Muscle of arm (tissue), 1 donor: ENCODE measurements at regions not wholly inside any gene's neighbourhood (a gene's known extent, or its start where the extent isn't known, plus 50 kb on each side); places are given as distances from the start of the nearest gene placed in this dataset.

ENCODE experiments used
- DNase-seq: peaks from one replicate; pipeline ENCODE4 v3.0.0-alpha.2; 2013

GRCh38 chr10:3238115-3238871 is 65.7 kb upstream of the PITRM1 start:
- no peak for DNase-seq

GRCh38 chr10:3237530-3237929 is 64.9 kb upstream of the PITRM1 start:
- no peak for DNase-seq

GRCh38 chr10:3236644-3237404 is 64.2 kb upstream of the PITRM1 start:
- no peak for DNase-seq

GRCh38 chr10:3235996-3236510 is 63.5 kb upstream of the PITRM1 start:
- no peak for DNase-seq

GRCh38 chr10:3235395-3235794 is 62.8 kb upstream of the PITRM1 start:
- DNase-seq: no peak

GRCh38 chr10:3233486-3233990 is 61.0 kb upstream of the PITRM1 start:
- no peak for DNase-seq

- DNase-seq: no peak
Observed at GRCh38 chr10:3231951-3232730, 59.6 kb upstream of the PITRM1 start.

- DNase-seq: no peak
Observed at GRCh38 chr10:3229815-3230214, 57.2 kb upstream of the PITRM1 start.

GRCh38 chr10:3228629-3228945 is 56.0 kb upstream of the PITRM1 start:
- DNase-seq: no peak

- DNase-seq: peak; percentile 48
Observed at GRCh38 chr10:3226960-3227744, 54.6 kb upstream of the PITRM1 start.

- DNase-seq: no peak
Observed at GRCh38 chr10:3225561-3225960, 53.0 kb upstream of the PITRM1 start.

- no peak for DNase-seq
Observed at GRCh38 chr10:3224241-3224640, 51.7 kb upstream of the PITRM1 start.

- no peak for DNase-seq
Observed at GRCh38 chr10:3222626-3223025, 50.0 kb upstream of the PITRM1 start.
